Fibroblast of lung (primary cell): ENCODE measurements at regions not wholly inside any gene's neighbourhood (a gene's known extent, or its start where the extent isn't known, plus 50 kb on each side); places are given as distances from the start of the nearest gene placed in this dataset.

Source experiments
- CTCF ChIP-seq, 2 donors: IDR thresholded peaks in 1 of 2; conservative IDR thresholded peaks in 1 of 2; 1 replicate in 1 of 2; 2 replicates in 1 of 2; pipeline ENCODE4 v1.5.1; 2011 to 2012; ENCODE audit warnings: low read length in 2 of 2, control low read depth in 1 of 2, inconsistent platforms in 1 of 2, low read depth in 1 of 2, mild to moderate bottlenecking in 1 of 2
- EZH2 ChIP-seq: IDR thresholded peaks from 2 replicates; pipeline ENCODE4 v1.5.1; 2012; ENCODE audit warnings: low read length, control low read depth, mild to moderate bottlenecking; ENCODE audit errors: missing control alignments

DNA sequence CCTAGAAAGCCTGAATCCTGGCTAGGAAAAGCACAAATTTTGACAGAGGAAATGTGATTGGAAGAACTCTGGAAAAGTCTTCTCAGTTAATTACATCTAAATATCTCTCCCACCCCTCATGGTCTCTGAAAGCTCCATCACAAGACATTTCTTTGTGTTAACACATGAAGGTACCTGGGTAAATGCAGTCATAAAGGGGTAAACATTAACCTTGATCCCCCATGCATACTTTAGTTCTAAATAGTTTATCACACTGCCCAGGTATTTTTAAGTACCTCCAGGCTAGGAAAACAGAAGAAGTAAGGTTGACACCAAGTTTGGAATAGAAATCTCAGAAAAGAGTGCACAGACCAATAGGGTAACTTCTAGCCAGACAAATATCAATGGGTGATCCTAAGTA is 334.5 kb downstream of the PIK3R1 start:
- no peak for TF ChIP-seq CTCF (conservative IDR thresholded peaks at IDR 0.05 in 1 of 2, IDR thresholded peaks at IDR 0.05 in 1 of 2; ENCODE audit: low read depth in 1 of 2, low read length in 2 of 2)
- no peak for TF ChIP-seq EZH2
